Erythroblast (primary cell): ENCODE measurements at regions not wholly inside any gene's neighbourhood (a gene's known extent, or its start where the extent isn't known, plus 50 kb on each side); places are given as distances from the start of the nearest gene placed in this dataset.
"Not testable (repeated sequence)": the region's sequence is repeated elsewhere in the genome, so short reads cannot be mapped to it uniquely, and the experiment has no call there.

Experiments
- GATA1 ChIP-seq: IDR thresholded peaks from 2 replicates; pipeline ENCODE4 v1.6.1; 2011; ENCODE audit warnings: low read depth, mild to moderate bottlenecking, control low read depth, low read length, moderate library complexity
- POLR2A ChIP-seq: IDR thresholded peaks from 2 replicates; pipeline ENCODE4 v1.6.1; 2011; ENCODE audit warnings: mild to moderate bottlenecking, low read length

DNA sequence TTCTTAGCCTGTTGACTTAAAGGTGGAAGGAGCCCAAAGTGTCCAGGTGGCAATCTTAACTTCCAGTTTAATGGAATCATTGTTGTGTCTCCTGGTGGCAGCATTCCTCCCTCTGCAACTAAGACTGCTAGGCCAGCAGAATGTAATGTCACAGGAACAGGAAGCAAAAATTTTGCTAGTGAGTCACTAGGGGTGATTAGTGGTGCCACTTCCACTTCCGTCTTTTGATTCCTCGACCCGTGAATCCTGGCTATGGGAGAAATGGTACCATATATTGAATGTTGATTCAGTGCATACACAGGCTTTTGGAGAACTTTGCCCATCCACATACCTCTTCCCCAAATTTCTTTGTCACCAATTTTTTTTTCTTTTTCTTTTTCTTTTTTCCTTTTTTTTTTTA, 661.4 kb downstream of the TAF11L14 start:
- not testable (repeated sequence) for TF ChIP-seq POLR2A, GATA1
